NCI-H748 treated with DMSO at 0.1 percent for 48 hours (cell line): ENCODE measurements at regions not wholly inside any gene's neighbourhood (a gene's known extent, or its start where the extent isn't known, plus 50 kb on each side); places are given as distances from the start of the nearest gene placed in this dataset.

Experiments
- DNase-seq: peaks from one replicate; lab custom pipeline; 2025; lab: John Stamatoyannopoulos, UW

GRCh38 chr18:28406533-28406932, 229.6 kb upstream of the CDH2 start:
- no peak for DNase-seq

DNA sequence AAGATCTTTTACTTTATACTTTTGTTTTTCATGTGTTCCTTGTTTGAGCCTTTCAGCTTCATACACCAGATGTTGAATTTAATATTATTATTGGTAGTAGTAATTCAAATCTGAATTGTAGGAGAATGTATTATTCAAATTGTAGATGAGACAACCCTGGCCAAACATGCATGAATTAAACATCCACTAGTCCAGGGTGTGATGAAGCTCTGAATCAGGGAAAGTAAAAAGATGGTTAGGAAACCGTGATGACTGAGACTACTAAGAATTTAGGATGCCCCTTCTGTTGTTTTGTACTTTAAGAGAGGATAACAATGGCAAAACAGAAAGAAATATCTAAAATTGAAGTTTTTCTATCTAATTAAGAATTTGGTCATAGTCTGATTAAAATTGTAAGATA, 227.8 kb upstream of the CDH2 start:
- no peak for DNase-seq

DNA sequence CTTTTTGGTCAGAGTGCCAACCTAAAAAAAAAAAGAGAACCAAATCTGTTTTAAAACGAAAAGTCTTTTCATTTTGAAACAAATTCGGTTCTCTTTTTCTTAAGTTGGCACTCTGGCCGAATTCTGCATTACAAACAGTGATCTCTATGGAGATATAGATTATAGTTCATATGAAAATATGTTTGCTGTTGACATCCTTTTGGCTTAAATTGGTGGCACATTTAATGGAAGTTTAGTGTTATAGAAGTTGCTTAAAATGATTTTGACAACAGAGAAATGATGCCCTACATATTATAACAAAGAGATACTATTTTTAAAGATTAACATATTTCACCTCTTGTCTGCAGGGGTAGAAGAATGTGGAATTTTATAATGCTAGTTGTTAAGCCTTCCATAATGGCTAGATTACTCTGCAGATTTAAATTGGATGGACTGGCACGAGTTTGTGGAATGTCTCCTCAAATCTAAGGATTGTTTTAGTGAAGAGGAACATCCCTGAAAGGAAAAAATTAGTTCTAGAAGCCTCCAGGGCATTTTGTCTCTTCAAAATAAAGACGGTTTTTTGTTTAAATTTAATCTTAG, 222.9 kb upstream of the CDH2 start:
- no peak for DNase-seq

DNA sequence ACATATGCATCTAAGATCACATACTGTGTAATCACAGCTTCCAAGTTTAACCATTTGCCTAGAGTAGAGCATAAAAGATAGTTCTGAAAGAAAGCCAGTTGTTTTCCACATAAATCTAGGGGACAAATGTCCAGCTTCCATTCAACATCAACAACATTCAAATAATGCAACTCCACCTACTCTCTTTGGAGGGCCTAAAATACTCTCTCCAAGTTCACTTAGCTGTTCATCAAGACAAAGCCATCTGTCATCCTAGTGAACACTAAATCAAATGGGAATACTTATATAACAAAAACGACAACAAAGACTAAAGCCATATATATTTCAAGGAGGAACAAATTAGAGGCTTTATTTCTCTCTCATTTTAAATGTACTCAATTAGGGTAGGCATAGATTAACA, 221.5 kb upstream of the CDH2 start:
- DNase-seq, result peak; percentile 6

GRCh38 chr18:28390022-28390421, 213.1 kb upstream of the CDH2 start:
- DNase-seq, result no peak

GRCh38 chr18:28382215-28382879, 205.4 kb upstream of the CDH2 start:
- no peak for DNase-seq

DNA sequence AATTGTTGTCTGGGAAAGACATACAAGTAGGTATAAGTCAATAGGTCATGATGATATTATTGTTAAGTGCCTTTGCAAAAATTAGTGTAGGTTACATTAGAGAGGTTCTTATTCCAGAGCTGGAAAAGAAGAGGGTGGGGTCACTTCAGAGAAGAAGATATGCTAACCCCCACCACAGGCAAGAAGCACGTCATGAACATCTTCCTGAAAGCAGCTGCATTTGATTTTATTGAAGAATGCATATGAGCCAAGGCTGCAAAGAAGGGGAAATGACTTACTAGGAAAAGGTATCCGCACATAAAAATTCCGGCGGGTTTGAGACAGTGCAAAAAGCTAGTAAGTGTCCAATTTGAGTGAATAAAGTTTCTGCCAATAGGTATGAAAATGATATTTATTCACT, 195.3 kb upstream of the CDH2 start:
- no peak for DNase-seq

GRCh38 chr18:28366676-28367075, 189.7 kb upstream of the CDH2 start:
- DNase-seq, result no peak

GRCh38 chr18:28365411-28365831, 188.5 kb upstream of the CDH2 start:
- peak; percentile 43 for DNase-seq

GRCh38 chr18:28363124-28363523, 186.2 kb upstream of the CDH2 start:
- no peak for DNase-seq

GRCh38 chr18:28359176-28359575, 182.2 kb upstream of the CDH2 start:
- no peak for DNase-seq

DNA sequence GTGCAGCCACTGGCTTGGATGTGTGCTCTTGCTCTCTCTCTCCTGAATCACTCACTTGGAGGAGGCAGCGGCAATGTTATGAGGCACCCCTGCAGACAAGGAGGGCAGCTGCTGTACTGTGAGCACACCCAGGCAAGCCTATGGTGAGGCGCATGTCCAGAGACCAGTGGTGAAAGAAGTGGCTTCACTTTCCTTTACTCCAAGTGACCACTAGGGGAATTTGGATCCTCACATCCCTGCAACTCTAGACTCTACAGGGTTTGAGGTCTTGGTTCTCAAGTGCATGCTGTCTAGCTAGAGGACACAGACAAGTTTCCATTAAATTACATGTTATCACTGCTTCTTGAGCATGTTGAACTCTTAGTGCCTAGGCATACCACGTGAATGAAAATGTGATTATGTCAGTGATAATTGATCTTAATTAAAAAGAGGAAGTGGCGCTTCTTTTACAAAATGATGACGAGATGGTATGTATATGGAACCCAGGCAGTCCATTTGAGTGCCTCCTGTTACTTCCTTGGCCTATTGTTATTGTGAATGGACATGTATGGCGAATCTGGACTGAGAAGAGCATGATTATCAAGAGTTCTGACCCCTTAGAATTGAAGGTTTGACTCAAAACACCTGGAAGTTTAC, 181.0 kb upstream of the CDH2 start:
- no peak for DNase-seq

DNA sequence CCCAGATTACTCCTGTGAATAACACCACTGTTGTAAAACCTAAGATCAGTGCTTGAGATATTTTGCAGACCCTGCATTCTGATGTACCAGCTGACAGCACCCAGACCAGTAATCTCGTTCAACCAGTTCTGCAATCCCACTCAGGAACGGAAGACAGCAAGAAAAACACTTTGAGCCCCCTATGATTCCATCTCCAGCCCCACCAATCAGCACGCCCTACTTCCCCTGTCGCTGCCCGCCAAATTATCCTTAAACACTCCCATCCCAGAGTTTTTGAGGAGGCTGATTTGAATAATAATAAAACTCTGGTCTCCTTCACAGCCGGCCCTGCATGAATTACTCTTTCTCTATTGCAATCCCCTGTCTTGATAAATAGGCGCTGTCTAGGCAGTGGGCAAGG, 173.9 kb upstream of the CDH2 start:
- DNase-seq, result no peak

- no peak for DNase-seq
Observed at GRCh38 chr18:28342231-28342630, 165.3 kb upstream of the CDH2 start.

- DNase-seq, result no peak
Observed at GRCh38 chr18:28338316-28338715, 161.4 kb upstream of the CDH2 start.

- no peak for DNase-seq
Observed at GRCh38 chr18:28334516-28334915, 157.6 kb upstream of the CDH2 start.

DNA sequence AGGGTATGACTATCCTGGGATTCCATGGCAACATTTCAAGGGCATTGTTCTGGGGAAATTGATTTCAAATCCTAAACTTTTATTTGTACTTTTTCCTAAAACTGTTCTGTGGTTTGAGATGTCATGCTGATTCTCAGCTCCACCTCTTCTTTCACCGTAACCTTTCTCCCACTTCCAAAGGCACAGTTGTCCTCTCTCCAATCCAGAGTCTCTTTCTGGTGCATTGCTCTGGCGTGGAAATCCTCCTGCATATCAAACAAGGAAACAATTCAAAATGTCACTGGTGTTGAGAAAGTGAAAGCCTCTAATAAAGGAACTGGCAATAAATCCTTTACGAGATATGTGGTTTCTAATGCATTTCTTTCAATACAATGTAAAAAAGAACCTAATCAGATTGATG, 155.1 kb upstream of the CDH2 start:
- no peak for DNase-seq

DNA sequence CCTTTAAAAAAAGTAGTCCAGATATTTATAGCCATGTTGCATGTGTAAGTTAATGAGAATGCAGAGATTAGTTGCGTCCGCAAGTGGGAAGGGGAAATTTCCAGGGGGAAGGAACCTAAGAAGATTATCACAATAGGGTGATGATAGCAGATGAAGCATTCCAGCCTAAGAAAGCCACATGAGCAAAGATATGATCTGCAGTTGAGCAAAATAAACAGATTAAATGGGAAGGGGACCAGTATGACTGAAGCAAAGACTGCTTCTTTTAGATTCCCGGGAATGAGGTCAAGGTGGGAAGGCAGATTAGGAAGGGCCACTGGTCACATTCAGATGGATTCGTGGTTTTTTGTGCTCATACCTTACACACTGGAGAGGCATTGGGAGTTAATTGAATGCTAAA, 154.6 kb upstream of the CDH2 start:
- DNase-seq, result no peak

DNA sequence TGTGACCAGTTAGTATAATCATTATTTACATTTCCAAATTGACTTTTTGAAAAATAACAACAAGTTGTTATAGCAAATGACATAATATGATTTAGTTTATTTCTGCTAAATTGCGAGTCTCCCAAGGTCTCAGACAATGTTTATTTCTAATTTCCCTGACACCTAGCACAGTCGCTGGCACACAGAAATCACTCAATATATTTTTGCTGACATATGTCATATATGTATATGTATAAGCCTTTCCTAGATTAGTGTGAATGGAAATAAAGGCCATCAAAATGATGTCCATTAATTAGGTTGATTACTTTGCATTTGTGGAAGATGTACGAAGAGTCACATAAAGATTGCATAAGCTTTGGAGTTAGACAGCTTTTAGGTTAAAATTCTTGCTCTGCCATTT, 136.7 kb upstream of the CDH2 start:
- no peak for DNase-seq

GRCh38 chr18:28288784-28289183, 111.9 kb upstream of the CDH2 start:
- no peak for DNase-seq

GRCh38 chr18:28287146-28287545, 110.2 kb upstream of the CDH2 start:
- DNase-seq, result no peak

DNA sequence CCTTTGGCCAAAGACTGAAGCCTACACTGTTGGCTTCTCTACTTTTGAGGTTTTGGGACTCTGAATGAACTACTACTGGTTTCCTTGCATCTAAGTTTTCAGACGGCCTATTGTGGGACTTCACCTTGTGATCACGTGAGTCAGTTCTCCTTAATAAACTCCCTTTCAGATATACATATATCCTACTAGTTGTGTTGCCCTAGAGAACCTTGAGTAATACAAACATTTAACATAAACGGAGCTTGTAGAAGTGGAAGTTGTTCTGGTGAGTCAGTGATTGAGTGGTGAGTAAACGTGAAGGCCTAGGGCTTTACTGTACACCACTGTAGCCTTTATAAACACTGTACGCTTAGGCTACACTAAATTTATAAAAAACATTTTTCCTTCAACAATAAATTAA, 107.2 kb upstream of the CDH2 start:
- no peak for DNase-seq

GRCh38 chr18:28281400-28281799, 104.5 kb upstream of the CDH2 start:
- DNase-seq, result no peak

GRCh38 chr18:28269750-28270149, 92.8 kb upstream of the CDH2 start:
- no peak for DNase-seq
